Endothelial cell of umbilical vein (primary cell): ENCODE measurements at regions not wholly inside any gene's neighbourhood (a gene's known extent, or its start where the extent isn't known, plus 50 kb on each side); places are given as distances from the start of the nearest gene placed in this dataset.

Source experiments
- EZH2 ChIP-seq: IDR thresholded peaks from 2 replicates; pipeline ENCODE4 v1.6.1; 2012; ENCODE audit warnings: borderline replicate concordance, low read depth, mild to moderate bottlenecking, moderate library complexity, low read length, inconsistent platforms; ENCODE audit not compliant: severe bottlenecking
- POLR2A ChIP-seq: IDR thresholded peaks from 2 replicates; pipeline ENCODE4 v1.6.1; 2012; ENCODE audit warnings: low read depth, mild to moderate bottlenecking, control low read depth, low read length
- TF ChIP-seq, protein P1 (sequence below), 2 donors: IDR thresholded peaks; 1 replicate in 1 of 2; 2 replicates in 1 of 2; pipeline ENCODE4 v1.5.1; 2011; ENCODE audit warnings: low read length in 2 of 2, mild to moderate bottlenecking in 2 of 2, moderate library complexity in 2 of 2, control low read depth in 1 of 2, inconsistent platforms in 1 of 2, low read depth in 1 of 2; ENCODE audit not compliant: insufficient read depth in 1 of 2; ENCODE audit errors: extremely low read depth in 1 of 2
- TF ChIP-seq, protein P2 (sequence below): IDR thresholded peaks from 2 replicates; pipeline ENCODE4 v1.6.1; 2011; ENCODE audit not compliant: insufficient read depth, insufficient read length

DNA sequence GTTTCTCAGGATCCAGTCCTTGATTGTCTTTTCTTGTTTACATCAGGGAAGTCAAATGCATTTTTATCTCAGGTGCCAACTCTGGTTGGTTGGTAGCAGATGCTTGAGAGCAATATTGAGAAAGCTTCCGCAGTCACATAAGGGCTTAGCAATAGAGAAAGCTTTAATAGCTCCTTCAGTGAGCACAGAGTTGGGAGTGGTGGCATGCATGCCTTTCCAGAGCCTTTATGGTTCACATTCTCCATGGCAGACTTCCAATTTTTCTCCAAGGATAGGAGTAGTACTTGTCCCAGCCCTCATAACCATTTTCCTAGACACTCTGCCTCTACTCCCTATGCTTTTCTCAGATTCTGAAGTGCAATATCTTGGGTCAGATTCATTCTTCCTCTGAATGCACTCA lies 280.4 kb downstream of the AEBP2 start:
- TF ChIP-seq, protein P1, sequence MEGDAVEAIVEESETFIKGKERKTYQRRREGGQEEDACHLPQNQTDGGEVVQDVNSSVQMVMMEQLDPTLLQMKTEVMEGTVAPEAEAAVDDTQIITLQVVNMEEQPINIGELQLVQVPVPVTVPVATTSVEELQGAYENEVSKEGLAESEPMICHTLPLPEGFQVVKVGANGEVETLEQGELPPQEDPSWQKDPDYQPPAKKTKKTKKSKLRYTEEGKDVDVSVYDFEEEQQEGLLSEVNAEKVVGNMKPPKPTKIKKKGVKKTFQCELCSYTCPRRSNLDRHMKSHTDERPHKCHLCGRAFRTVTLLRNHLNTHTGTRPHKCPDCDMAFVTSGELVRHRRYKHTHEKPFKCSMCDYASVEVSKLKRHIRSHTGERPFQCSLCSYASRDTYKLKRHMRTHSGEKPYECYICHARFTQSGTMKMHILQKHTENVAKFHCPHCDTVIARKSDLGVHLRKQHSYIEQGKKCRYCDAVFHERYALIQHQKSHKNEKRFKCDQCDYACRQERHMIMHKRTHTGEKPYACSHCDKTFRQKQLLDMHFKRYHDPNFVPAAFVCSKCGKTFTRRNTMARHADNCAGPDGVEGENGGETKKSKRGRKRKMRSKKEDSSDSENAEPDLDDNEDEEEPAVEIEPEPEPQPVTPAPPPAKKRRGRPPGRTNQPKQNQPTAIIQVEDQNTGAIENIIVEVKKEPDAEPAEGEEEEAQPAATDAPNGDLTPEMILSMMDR (IDR thresholded peaks at IDR 0.05; ENCODE audit: extremely low read depth in 1 of 2, insufficient read depth in 1 of 2, low read depth in 1 of 2, low read length in 2 of 2): no peak
- TF ChIP-seq POLR2A (no peak), EZH2 (no peak)
- TF ChIP-seq, protein P2, sequence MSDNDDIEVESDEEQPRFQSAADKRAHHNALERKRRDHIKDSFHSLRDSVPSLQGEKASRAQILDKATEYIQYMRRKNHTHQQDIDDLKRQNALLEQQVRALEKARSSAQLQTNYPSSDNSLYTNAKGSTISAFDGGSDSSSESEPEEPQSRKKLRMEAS: no peak
